WTC11 (cell line): ENCODE measurements at regions not wholly inside any gene's neighbourhood (a gene's known extent, or its start where the extent isn't known, plus 50 kb on each side); places are given as distances from the start of the nearest gene placed in this dataset.

Experiments used
- ATAC-seq: fragments of 200-7000 bp; cut with Tn5 transposase; 2 replicates; pipeline ENCODE4 v1.10.0; 2021; ENCODE audit warnings: mild to moderate bottlenecking, moderate library complexity
- CTCF ChIA-PET: fragments of 300-600 bp; sonication (Branson Sonifier 250); formaldehyde crosslinking; loops from one replicate; lab custom pipeline; 2021; ENCODE audit warnings: antibody characterized with exemption; lab: Charles Lee
- POLR2A ChIA-PET: fragments of 350-600 bp; sonication (Branson Sonifier 250); formaldehyde crosslinking; loops from one replicate; lab custom pipeline; 2021; ENCODE audit warnings: antibody characterized with exemption; lab: Charles Lee
- DNase-seq: peaks from one replicate; pipeline ENCODE4 v3.0.0; 2021; ENCODE audit warnings: low spot score
- H3K27ac Mint-ChIP-seq: 2 replicates; pipeline ENCODE4 v1.8.0; 2021; ENCODE audit warnings: mixed read lengths
- H3K27me3 Mint-ChIP-seq: 2 replicates; pipeline ENCODE4 v1.8.0; 2021; ENCODE audit warnings: low read depth, mild to moderate bottlenecking, moderate library complexity, mixed read lengths
- H3K36me3 Mint-ChIP-seq: 2 replicates; pipeline ENCODE4 v1.8.0; 2021; ENCODE audit warnings: mixed read lengths
- H3K4me1 Mint-ChIP-seq: 2 replicates; pipeline ENCODE4 v1.8.0; 2022; ENCODE audit warnings: mixed read lengths
- H3K4me3 Mint-ChIP-seq: 2 replicates; pipeline ENCODE4 v1.8.0; 2021; ENCODE audit warnings: mild to moderate bottlenecking, moderate library complexity, mixed read lengths
- H3K9me3 Mint-ChIP-seq: 2 replicates; pipeline ENCODE4 v1.8.0; 2021; ENCODE audit warnings: mixed read lengths
- ATF1 ChIP-seq: sonication (generic); formaldehyde crosslinking; IDR thresholded peaks from 2 replicates; pipeline ENCODE4 v1.8.1; 2023; ENCODE audit warnings: mild to moderate bottlenecking, moderate library complexity, missing genetic modification reagents
- ATF3 ChIP-seq: sonication (generic); formaldehyde crosslinking; conservative IDR thresholded peaks from 2 replicates; pipeline ENCODE4 v1.8.1; 2022; ENCODE audit warnings: mild to moderate bottlenecking, missing genetic modification reagents
- CTCF ChIP-seq: fragments of 200-600 bp; IDR thresholded peaks from 2 replicates; pipeline ENCODE4 v1.8.0; 2022; ENCODE audit warnings: antibody characterized with exemption
- FOXJ3 ChIP-seq: sonication (generic); formaldehyde crosslinking; IDR thresholded peaks from 2 replicates; pipeline ENCODE4 v1.9.0; 2021; ENCODE audit warnings: missing genetic modification reagents, mild to moderate bottlenecking, borderline replicate concordance
- HMGXB4 ChIP-seq: sonication (generic); formaldehyde crosslinking; IDR thresholded peaks from 2 replicates; pipeline ENCODE4 v1.8.1; 2023; ENCODE audit warnings: mild to moderate bottlenecking, moderate library complexity, missing genetic modification reagents
- NFYB ChIP-seq: sonication (generic); formaldehyde crosslinking; conservative IDR thresholded peaks from 2 replicates; pipeline ENCODE4 v1.8.0; 2022; ENCODE audit warnings: low read depth, missing genetic modification reagents
- SP1 ChIP-seq: sonication (generic); formaldehyde crosslinking; conservative IDR thresholded peaks from 2 replicates; pipeline ENCODE4 v1.8.1; 2022; ENCODE audit warnings: missing genetic modification reagents
- TEAD1 ChIP-seq: sonication (generic); formaldehyde crosslinking; IDR thresholded peaks from 2 replicates; pipeline ENCODE4 v1.8.0; 2022; ENCODE audit warnings: mild to moderate bottlenecking, missing genetic modification reagents
- USF1 ChIP-seq: sonication (generic); formaldehyde crosslinking; IDR thresholded peaks from 2 replicates; pipeline ENCODE4 v1.8.0; 2022; ENCODE audit warnings: mild to moderate bottlenecking, missing genetic modification reagents
- ZBTB43 ChIP-seq: sonication (generic); formaldehyde crosslinking; IDR thresholded peaks from 2 replicates; pipeline ENCODE4 v1.8.1; 2023; ENCODE audit warnings: mild to moderate bottlenecking, missing genetic modification reagents
- ZMAT4 ChIP-seq: fragments of 250-450 bp; sonication (Bioruptor Pico); IDR thresholded peaks from 2 replicates; pipeline ENCODE4 v1.9.0; 2021; ENCODE audit warnings: mild to moderate bottlenecking
- ZNF219 ChIP-seq: sonication (generic); formaldehyde crosslinking; IDR thresholded peaks from 2 replicates; pipeline ENCODE4 v1.8.0; 2023; ENCODE audit warnings: missing genetic modification reagents, mild to moderate bottlenecking, borderline replicate concordance
- ZNF281 ChIP-seq: sonication (generic); formaldehyde crosslinking; IDR thresholded peaks from 2 replicates; pipeline ENCODE4 v1.8.0; 2023; ENCODE audit warnings: mild to moderate bottlenecking, missing genetic modification reagents
- ZNF396 ChIP-seq: fragments of 250-450 bp; sonication (Bioruptor Pico); IDR thresholded peaks from 2 replicates; pipeline ENCODE4 v1.8.0; 2021; ENCODE audit warnings: mild to moderate bottlenecking, moderate library complexity, borderline replicate concordance
- ZNF532 ChIP-seq: fragments of 250-450 bp; sonication (Bioruptor Pico); IDR thresholded peaks from 2 replicates; pipeline ENCODE4 v1.9.0; 2021; ENCODE audit warnings: mild to moderate bottlenecking, borderline replicate concordance
- ZNF671 ChIP-seq: fragments of 250-450 bp; sonication (Bioruptor Pico); IDR thresholded peaks from 2 replicates; pipeline ENCODE4 v1.8.0; 2021; ENCODE audit warnings: mild to moderate bottlenecking
- ZSCAN18 ChIP-seq: fragments of 250-450 bp; sonication (Bioruptor Pico); IDR thresholded peaks from 2 replicates; pipeline ENCODE4 v2.1.2; 2022; ENCODE audit warnings: mild to moderate bottlenecking, moderate library complexity

- Mint-ChIP-seq H3K27me3 (no peaks in the 10 kb centered on the region), H3K36me3 (0 out of 2 replicates have a peak, but pooled peaks cover 2% of the 10 kb centered on the region), H3K9me3 (no peaks in the 10 kb centered on the region), H3K27ac (no peak overlapping the region), H3K4me1 (peaks cover 6% of the 10 kb centered on the region; the same call in 1 of the 2 replicates), H3K4me3 (no peak overlapping the region)
- ChIA-PET CTCF (no interaction called here), POLR2A (no interaction called here)
- TF ChIP-seq ZSCAN18 (CRISPR knock-in tag) (no peak), ZMAT4 (CRISPR knock-in tag) (no peak), ZNF281 (no peak), ATF1 (CRISPR knock-in tag) (no peak), USF1 (CRISPR knock-in tag) (no peak), TEAD1 (CRISPR knock-in tag) (no peak), NFYB (CRISPR knock-in tag) (no peak), ZBTB43 (CRISPR knock-in tag) (no peak), ZNF219 (CRISPR knock-in tag) (no peak), ZNF396 (CRISPR knock-in tag) (no peak), FOXJ3 (CRISPR knock-in tag) (no peak), CTCF (no peak), ZNF532 (CRISPR knock-in tag) (no peak), HMGXB4 (no peak), ZNF671 (CRISPR knock-in tag) (no peak), ATF3 (CRISPR knock-in tag) (no peak), SP1 (no peak)
- DNase-seq (no peak), ATAC-seq (no peak)
Observed at GRCh38 chr18:41343808-41344207, 611.2 kb upstream of the PIK3C3 start.
